Hepatocyte (in vitro differentiated cells): ENCODE measurements at regions not wholly inside any gene's neighbourhood (a gene's known extent, or its start where the extent isn't known, plus 50 kb on each side); places are given as distances from the start of the nearest gene placed in this dataset.

Experiments
- EZH2 ChIP-seq: fragments of 200-600 bp; sonication (generic); IDR thresholded peaks from 2 replicates; pipeline ENCODE4 v1.6.1; 2016; ENCODE audit warnings: antibody characterized with exemption, mild to moderate bottlenecking, borderline replicate concordance
- TF ChIP-seq, protein P1 (sequence below): fragments of 200-600 bp; sonication (generic); IDR thresholded peaks from 2 replicates; pipeline ENCODE4 v1.5.1; 2016; ENCODE audit warnings: antibody characterized with exemption, mild to moderate bottlenecking; ENCODE audit not compliant: poor library complexity

DNA sequence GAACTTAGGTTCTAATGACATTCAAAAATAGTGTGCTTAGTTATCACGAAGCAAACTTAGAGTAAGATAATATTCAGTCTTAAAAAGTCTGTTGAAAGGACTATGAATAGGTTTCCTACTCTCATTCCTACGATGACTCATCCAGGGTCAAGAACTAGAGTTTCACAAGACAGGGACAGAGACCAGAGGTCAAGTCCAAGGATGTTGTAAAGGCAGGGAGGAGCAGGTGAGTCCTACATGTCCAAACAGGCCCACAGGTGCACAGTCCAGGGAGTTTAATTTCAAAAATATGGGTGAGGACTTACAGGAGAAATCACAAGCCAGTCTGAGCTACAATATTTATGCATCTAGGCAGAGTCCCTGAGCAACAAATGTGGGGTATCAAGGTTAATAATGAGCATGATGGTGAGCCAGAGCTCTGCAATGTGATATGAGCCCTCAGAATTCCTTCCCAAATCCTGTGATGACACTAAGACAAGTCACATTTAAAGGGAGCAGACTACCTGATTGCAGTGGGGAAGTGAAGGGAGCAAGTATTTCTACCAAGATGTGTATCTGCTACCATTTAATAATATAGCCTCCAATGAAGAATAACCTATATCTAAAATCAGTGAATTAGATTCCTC lies 100.0 kb upstream of the NRIP1 start:
- no peak for TF ChIP-seq EZH2
- TF ChIP-seq, protein P1, sequence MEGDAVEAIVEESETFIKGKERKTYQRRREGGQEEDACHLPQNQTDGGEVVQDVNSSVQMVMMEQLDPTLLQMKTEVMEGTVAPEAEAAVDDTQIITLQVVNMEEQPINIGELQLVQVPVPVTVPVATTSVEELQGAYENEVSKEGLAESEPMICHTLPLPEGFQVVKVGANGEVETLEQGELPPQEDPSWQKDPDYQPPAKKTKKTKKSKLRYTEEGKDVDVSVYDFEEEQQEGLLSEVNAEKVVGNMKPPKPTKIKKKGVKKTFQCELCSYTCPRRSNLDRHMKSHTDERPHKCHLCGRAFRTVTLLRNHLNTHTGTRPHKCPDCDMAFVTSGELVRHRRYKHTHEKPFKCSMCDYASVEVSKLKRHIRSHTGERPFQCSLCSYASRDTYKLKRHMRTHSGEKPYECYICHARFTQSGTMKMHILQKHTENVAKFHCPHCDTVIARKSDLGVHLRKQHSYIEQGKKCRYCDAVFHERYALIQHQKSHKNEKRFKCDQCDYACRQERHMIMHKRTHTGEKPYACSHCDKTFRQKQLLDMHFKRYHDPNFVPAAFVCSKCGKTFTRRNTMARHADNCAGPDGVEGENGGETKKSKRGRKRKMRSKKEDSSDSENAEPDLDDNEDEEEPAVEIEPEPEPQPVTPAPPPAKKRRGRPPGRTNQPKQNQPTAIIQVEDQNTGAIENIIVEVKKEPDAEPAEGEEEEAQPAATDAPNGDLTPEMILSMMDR, result no peak
